Lower leg skin (tissue), 3 donors: ENCODE measurements at regions not wholly inside any gene's neighbourhood (a gene's known extent, or its start where the extent isn't known, plus 50 kb on each side); places are given as distances from the start of the nearest gene placed in this dataset.

Experiments
- POLR2A ChIP-seq, 2 donors: fragments of 450-650 bp; IDR thresholded peaks; one replicate each; pipeline ENCODE4 v1.6.1; 2016 to 2017; ENCODE audit warnings: antibody characterized with exemption in 2 of 2, mild to moderate bottlenecking in 1 of 2, moderate library complexity in 1 of 2
- TF ChIP-seq, protein P1 (sequence below), 3 donors: fragments of 450-650 bp; IDR thresholded peaks; one replicate each; pipeline ENCODE4 v1.5.1; 2016; ENCODE audit warnings: antibody characterized with exemption in 3 of 3, mild to moderate bottlenecking in 3 of 3, moderate library complexity in 2 of 3

- TF ChIP-seq, protein P1, sequence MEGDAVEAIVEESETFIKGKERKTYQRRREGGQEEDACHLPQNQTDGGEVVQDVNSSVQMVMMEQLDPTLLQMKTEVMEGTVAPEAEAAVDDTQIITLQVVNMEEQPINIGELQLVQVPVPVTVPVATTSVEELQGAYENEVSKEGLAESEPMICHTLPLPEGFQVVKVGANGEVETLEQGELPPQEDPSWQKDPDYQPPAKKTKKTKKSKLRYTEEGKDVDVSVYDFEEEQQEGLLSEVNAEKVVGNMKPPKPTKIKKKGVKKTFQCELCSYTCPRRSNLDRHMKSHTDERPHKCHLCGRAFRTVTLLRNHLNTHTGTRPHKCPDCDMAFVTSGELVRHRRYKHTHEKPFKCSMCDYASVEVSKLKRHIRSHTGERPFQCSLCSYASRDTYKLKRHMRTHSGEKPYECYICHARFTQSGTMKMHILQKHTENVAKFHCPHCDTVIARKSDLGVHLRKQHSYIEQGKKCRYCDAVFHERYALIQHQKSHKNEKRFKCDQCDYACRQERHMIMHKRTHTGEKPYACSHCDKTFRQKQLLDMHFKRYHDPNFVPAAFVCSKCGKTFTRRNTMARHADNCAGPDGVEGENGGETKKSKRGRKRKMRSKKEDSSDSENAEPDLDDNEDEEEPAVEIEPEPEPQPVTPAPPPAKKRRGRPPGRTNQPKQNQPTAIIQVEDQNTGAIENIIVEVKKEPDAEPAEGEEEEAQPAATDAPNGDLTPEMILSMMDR (IDR thresholded peaks at IDR 0.05): no peak
- no peak for TF ChIP-seq POLR2A (IDR thresholded peaks at IDR 0.05)
Observed at GRCh38 chr3:56952846-56953245, 107.6 kb upstream of the SPATA12 start.
